ENCODE measurements at regions not wholly inside any gene's neighbourhood (a gene's known extent, or its start where the extent isn't known, plus 50 kb on each side); places are given as distances from the start of the nearest gene placed in this dataset.
"Not testable (repeated sequence)": the region's sequence is repeated elsewhere in the genome, so short reads cannot be mapped to it uniquely, and the experiment has no call there.

DNA sequence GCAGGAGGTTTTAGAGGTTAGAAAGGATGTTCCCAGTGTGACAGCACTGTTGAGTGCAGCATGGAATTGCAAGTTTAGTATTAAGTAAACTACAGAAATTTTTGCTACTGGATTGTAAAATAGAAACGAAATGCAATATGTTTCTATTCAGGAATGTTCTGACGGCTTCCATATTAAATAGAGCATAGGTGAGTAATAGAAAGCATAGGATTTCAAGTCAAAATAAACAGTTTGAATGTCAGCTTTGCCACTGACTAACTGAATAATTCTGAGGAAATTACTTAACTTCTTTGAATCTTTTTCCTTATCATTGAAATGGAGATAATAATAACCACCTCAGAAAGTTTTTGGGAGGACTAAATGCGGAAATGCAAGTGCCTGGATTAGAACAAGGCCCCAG is 331.9 kb upstream of the GK2 start:
- no peak for DNase-seq

DNA sequence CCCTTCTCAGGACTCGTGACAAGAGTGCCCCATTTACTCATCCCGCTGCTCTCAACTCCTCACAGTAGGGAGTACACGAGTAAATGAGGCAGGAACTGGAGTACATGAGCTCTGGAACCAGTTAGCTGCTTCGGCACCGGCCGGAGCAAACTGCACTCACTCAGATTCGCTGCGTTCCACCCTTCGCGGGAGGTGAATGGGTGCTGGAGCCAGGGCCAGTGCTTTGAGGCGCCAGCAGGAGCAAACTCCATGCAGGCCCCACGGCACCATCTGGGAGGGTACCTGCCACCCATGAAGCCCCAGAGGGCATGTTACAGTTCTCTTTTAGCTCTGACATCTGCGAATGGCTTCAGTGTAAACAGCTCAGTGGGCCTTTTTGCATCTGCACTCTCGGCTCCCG is 315.5 kb upstream of the GK2 start:
- no peak for DNase-seq

DNA sequence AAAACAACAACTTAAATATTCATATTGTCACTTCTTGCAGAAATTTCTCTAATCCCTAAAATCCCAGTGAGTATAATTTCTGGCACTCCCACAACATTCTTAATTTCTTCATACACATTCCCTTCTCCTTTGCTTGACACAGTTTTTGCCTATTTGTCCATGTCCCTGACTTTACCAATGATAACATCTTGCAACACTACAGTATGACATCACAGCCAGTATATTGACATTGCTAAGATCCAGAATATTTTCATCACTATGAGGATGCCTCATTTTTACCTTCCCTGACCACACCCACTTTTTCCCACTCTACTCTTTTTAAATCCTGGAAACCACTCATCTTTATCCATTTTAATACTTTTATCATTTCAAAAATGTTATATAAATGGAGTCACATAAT is 292.3 kb upstream of the GK2 start:
- no peak for DNase-seq

DNA sequence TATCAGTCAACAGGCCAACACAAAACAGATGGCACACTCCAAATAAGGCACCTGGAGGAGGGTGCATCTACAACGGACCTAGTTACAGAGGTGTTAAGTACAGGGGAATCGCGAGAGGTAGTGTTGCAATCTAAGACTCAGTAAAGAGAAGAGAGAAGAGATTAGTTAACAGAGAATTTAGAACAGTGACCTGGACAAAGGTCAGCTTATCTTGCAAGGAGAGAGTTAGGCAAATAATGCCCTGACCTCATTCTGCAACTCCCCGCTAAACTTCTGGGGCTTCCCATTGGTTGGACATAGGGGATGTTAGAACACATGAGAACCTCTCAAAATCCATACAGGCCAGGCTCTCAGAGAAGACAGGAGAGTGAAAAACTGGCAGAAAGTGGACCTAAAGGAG is 289.4 kb upstream of the GK2 start:
- DNase-seq: no peak

DNA sequence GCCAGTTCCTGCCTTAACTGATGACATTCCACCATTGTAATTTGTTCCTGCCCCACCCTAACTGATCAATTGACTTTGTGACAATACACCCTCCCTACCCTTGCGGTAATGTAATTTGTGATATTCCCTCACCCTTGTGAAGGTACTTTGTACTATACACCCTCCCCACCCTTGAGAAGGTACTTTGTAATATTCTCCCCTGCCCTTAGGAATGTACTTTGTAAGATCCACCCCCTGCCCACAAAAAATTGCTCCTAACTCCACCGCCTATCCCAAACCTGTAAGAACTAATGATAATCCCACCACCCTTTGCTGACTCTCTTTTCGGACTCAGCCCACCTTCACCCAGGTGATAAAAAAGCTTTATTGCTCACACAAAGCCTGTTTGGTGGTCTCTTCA is 288.5 kb upstream of the GK2 start:
- DNase-seq: not testable (repeated sequence)

DNA sequence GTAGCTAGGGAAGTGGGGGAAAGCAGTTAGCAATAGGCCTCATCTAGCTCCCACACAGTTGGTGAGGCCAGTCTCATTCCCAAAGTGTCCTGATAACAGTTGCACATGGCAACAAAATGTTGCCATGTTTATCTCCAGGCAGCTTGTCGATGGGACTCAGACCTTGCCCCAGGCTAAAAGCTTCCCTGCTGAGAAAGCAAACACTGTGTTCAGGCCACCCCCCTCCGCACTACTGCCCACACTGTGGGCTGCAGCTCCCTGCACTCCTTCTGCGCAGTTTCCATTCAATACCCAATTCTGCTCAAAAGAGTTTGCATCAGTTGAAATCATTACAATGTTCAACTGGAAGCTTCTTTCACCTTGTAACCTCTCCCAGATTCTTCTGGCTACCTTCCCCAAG is 287.8 kb upstream of the GK2 start:
- DNase-seq: no peak

DNA sequence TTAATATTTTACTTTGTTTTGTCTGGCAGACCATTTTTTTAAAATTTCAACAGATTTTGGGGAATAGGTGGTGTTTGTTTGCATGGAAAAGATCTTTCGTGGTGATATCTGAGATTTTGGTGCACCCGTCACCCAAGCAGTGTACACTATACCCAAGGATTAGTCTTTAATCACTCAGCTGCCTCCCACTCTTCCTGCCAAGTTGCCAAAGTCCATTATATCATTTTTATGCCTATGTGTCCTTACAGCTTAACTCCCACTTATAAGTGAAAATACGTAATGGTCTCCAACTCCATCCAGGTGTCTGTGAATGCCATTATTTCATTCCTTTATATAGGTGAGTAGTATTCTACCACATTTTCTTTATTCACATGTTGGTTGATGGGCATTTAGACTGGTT is 281.7 kb upstream of the GK2 start:
- no peak for DNase-seq

DNA sequence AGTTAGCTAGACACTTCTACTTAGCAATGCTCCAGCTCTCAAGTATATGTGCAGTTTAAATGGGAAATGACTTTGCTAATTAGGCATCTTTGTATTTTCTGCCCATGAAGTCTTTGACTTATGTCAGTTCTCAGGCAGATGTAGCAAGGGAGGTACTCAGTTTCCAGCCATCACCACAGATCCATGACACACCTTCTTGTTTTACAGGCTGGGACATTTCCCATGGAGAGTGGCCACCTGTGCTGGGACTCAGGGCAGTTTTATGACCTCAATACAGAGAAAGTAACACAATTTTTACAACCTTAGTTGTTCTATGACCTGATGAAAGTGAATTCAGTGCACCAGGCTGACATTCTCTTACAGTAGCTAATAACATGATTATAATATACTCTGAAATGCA is 280.7 kb upstream of the GK2 start:
- DNase-seq: no peak

DNA sequence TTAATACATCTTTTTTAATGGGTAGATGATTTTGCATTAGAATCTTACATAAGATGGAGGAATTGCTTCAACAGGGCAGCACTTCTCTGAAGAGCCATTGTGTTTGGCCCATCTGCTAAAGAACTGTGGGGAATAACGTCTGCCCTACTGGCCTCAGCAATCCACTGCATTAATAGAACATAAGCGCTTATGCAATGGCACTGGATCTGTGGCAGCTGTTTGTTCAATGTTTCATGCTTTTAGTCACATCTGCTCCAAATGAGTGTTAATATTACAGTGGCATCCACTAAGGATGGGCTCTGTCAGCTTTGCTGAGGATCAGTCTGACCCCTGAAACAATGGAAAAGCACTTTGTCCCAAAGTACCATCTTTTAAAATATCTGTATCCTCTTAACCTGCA is 279.0 kb upstream of the GK2 start:
- no peak for DNase-seq

DNA sequence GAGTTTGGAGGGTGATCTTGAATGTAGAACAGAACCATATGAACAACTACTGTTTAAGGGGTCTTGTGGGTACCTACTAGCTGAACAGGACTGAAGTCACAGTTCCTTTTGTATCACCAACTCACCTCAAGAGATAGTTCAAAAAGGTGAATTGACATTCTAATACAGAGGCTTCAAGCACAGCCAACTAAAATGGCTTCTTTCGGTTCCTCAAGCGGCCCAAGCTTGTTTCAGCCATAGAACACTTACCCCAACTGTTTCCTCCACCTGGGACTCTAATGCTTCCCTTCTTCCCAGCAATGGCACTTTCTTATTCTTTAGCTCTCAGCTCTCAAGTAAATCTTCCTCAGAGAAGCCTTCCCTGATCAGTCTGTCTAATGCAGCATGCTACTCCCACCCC is 277.5 kb upstream of the GK2 start:
- no peak for DNase-seq

DNA sequence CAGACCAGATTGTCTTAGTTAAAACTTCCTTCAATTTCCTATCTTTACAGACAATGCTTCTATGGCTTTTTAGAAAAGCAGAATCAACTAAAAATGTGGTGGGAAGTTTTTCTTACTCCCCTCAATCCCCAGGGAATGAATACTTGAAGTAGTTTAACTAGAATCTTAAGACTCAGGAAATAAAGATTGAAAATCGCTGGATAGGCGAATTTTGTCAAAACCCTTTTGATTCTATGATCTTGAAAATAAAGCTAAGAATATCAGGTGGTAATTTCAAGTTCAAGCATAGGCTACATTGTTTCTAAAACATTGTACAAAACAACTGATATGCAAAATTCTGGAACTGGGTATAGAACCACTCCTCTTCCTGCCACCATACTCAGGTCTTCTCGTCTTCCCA is 276.5 kb upstream of the GK2 start:
- DNase-seq: no peak

DNA sequence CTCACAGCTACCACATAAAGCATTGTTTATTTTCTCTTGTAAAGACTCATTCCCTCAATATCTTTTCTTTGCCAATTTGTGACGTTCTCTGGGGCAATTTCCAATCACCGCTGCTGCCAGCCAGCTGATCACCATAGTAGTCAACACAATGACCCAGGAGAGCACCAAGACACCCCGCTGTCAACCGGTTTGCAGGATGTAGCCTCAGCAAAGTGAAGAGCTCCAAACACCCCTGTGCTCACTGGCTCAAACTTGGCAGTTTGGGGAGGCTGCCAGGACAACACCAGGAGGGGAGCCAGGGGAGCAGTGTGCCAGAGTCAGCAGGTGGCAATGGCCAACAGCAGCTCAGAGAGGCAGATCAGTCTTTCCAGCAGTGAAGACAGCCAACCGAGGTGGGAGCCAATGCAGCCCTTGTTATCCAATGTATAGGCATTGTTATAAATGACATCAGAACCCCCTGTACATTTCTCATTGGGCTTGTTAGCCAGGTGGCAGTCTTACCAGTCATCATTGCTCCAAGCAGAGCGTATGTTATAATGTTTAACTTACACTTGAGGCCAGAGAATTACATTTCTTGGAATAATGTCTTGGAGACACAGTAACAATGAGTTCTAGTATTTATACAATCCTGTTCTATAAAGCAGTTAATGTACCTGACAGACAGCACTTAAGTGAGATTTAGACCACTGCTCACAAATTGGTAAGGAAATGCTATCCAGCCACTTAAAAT is 274.9 kb upstream of the GK2 start:
- DNase-seq: no peak

DNA sequence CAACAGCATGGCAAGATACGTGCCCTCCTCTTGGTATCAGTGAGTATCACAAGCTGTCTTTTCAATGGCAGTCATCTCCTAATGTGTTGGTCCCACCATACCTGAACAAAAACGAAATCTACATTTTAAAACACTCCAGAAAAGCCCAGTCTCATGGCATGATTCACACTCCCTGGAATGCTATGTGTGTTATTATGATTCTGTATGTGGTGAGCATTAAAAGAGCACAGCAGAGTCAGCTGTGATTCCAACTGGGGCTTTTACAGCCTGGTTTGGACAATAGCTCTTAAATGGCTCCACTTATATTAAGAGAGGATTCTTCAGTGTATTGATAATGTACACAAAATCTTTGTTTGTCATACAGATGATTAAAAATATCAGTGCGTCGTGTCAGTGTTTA is 274.1 kb upstream of the GK2 start:
- DNase-seq: peak; percentile 46

DNA sequence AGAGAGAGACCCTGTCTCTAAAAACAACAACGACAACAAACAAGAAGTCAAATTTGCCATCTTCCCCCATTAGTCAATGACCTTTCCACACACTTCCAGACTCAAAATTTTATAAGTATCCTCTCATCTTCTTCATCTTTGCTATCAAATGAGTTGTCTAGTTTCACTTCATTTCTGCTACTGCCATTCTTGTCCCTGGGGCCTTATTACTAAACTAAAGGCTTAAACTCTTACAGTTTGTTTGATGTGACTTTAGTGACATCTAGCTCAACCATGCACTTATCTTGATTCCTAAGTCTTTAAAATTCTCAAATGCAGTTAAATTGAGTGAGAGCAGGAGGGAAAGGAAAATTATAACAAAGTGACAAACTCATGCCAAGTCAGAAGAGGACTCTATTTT is 271.8 kb upstream of the GK2 start:
- DNase-seq: no peak

DNA sequence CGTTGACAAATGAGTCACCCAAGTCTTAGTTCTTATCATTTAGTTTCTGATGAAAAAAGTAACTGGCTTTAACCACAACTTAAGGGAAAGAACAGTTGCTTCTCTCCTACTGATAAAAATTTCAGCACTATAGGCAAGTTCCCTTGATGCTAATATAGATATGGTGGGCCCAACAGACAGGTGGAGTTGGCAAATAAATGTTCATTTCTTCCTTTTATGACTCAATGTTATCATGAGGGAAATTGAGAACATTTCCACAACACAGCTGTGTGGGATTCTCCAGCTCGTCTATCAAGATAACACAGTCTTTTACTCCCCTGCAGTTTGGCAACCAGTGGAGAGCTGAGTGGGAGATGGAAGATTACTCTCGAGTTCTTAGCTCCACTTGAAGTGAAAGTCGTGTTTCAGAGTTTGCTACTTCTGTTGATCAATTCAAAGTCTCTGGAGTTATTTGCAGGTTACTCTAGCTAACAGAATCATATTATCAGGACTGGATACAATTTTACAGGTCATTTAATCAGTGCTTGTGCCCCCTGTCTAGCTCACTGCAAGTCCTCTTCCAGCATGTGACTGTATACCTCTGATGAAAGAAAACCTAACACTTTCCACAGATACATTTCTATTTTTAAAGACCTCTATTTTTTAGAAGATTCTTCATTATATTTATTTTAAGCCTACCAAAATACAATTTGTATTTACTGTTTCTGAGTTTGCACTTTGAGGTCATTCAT is 270.6 kb upstream of the GK2 start:
- no peak for DNase-seq

DNA sequence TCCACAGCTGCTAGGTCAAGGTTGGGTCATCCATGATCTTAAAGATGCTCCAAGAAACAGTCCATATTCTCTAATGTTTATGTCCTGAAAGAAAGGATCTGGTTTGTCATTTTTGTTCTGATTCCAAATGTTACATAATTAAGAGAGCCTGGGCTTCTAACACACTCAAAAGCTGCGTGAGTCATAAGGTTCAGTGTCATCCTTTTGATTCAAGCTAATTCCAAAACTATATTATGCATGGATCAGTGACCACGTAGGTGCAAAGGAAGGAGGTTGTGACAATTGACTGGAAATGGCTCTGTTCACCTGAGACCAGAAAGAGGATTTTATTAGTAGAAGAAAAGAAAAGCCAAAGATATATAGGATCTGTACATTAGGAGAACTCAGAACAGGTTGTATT is 268.7 kb upstream of the GK2 start:
- no peak for DNase-seq

DNA sequence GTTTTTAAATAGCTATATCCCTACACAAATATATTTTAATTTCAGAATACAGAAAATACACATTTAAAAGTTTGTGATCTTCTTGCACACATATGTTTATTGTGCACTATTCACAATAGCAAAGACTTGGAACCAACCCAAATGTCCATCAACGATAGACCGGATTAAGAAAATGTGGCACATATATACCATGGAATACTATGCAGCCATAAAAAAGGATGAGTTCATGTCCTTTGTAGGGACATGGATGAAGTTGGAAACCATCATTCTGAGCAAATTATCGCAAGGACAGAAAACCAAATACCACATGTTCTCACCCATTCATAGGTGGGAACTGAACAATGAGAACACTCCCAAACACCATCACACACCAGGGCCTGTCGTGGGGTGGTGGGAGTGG is 266.9 kb upstream of the GK2 start:
- not testable (repeated sequence) for DNase-seq

DNA sequence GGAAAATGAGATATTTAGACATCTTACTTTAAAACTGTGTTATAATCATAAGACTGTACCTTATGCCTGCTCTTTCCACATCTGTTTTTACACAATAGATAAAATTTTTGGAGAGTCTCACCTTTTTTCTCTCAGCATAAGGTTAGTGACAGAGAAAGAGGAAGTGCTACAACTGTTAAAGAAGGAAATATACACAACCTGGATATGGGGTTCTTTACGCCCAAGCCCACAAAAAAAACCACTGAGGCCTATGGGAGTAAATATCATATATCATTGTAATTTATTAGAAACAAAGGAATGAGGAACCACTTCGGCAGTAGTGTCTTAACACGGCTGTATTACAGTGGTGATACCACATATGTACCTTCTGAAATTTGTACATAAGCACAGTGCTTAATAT is 265.9 kb upstream of the GK2 start:
- DNase-seq: no peak

DNA sequence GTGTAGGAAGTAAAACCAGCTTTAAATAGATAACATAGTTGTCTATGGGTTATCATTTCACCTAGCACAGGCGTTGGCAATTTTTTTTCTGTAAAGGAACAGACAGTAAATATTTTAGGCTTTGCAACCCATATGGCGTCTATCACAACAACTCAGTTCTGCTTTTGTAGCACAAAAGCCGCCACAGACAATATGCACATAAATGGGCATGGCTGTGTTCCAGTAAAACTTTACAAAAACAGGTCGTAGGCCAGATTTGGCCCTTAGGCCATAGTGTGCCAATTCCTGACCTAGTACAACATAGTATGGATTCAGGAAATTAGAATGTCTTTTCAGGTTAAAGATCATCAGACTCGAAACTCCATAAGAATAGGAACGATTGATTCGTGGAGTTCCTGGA is 265.3 kb upstream of the GK2 start:
- DNase-seq: no peak

DNA sequence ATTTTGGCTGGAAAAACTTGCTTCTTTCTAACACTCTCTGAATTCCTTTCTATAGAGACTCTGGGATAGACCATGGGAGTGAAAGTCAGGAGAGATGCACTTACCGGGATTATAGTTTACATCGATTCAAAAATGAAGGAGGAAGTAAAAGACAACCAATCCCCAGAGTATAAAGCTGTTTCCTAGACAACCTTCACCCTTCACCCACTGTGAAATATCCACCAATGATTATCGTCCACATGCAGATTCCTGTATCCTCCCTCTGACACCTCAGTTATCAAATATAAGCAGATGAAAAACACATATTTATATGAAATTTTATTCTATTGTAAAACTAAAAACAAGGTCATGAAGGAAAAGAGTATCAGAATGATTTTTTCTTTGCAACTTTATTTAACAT is 258.8 kb upstream of the GK2 start:
- no peak for DNase-seq

DNA sequence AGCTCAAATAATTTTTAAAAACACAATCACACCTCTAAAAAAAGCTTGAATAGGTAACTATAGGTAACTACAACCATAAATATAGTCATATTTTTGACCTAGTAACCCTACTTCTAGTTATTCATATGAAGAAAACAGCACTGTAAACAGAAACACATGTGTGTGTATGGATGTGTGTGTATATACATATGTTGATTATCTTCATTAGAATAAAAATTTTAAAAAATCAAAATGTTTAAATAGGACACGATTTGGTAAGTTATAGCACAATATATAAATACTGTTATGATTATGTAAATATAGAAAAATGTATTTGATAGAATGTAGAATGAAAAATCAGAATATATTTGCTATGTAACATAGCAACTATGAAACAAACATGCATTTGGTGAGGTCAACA is 258.1 kb upstream of the GK2 start:
- no peak for DNase-seq

DNA sequence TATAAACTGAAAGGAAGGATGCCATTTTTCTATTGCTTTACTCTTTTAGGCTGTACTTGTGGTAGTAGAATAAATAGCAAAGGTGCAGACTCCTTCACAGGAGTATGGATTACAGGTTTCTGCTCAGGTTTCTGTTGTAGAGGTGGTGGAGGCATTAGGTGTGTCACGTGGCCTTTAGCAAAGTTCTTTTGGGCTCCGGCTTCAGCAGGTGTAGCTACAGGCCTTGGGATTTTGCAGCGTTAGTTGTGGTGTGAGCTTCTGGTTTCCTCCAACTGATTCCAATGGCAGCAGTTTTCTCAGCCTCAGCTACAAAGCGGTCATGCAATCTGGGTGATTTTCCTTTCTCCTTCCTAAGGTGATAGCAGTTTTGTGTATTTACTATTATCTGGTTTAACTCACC is 255.8 kb upstream of the GK2 start:
- DNase-seq: no peak

DNA sequence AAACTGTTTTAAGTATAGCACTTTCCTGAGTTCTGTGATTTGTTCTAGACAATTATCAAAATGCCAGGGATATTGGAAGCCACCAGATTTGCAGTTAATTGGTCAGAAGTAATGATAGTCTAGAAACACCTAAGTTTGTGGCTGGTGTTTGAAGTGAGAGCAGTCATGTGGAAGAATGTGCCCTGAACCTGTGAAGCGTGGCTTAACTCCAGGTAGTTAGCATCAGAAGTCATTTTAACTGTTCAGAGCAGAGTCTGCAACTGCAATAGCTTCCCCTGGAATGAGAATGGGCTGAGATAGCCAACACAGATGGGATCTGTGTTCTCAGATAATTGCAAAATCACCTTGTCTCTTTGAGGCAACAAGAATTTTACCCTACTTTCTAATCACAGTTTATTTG is 255.1 kb upstream of the GK2 start:
- no peak for DNase-seq

DNA sequence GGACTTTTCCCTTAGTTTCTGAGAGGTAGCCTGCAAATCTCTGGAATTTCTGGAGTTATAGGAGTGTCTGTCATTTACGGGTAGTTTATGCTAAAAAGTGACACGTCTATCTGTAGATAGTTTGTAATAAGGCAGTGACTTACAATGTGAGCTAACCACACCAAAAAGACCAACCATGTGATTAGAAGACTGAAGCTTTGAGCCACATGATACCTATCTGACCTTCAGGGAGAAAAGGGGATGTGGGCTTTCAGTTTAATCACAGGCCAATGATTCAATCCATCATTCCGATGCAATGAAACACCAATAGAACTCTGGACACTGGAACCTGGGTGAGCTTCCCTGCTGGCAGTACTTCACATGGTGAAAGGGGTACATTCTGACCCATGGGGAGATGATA is 254.6 kb upstream of the GK2 start:
- DNase-seq: no peak

DNA sequence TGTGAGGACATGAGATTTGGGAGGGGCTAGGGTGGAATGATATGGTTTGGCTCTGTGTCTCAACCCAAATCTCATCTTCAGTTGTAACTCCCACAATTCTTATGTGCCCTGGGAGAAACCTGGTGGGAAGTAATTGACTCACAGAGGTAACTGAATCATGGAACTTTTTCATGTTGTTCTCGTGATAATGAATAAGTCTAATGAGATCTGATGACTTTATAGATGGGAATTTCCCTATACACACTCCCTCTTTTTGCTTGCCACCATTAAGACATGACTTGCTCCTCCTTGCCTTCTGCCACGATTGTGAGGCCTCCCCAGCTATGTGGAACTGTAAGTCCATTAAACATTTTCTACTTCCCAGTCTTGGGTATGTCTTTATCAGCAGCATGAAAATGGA is 253.2 kb upstream of the GK2 start:
- DNase-seq: no peak

Data from fibroblast of skin of right quadriceps (primary cell).